GM12891 (cell line): ENCODE measurements at regions not wholly inside any gene's neighbourhood (a gene's known extent, or its start where the extent isn't known, plus 50 kb on each side); places are given as distances from the start of the nearest gene placed in this dataset.

Source experiments
- PAX5 ChIP-seq: IDR thresholded peaks from 2 replicates; pipeline ENCODE4 v1.6.1; 2011; ENCODE audit warnings: low read length, moderate library complexity, mild to moderate bottlenecking; ENCODE audit not compliant: insufficient read depth, severe bottlenecking
- POLR2A ChIP-seq: IDR thresholded peaks from 2 replicates; pipeline ENCODE4 v1.6.1; 2011; ENCODE audit warnings: low read depth, low read length, control low read depth
- POLR2AphosphoS5 ChIP-seq: IDR thresholded peaks from 2 replicates; pipeline ENCODE4 v1.6.1; 2011; ENCODE audit warnings: low read depth, low read length, control low read depth
- SPI1 ChIP-seq: IDR thresholded peaks from 2 replicates; pipeline ENCODE4 v1.6.1; 2011; ENCODE audit warnings: low read depth, low read length, control low read depth
- TAF1 ChIP-seq: IDR thresholded peaks from 2 replicates; pipeline ENCODE4 v1.6.1; 2011; ENCODE audit warnings: low read depth, low read length, control low read depth

DNA sequence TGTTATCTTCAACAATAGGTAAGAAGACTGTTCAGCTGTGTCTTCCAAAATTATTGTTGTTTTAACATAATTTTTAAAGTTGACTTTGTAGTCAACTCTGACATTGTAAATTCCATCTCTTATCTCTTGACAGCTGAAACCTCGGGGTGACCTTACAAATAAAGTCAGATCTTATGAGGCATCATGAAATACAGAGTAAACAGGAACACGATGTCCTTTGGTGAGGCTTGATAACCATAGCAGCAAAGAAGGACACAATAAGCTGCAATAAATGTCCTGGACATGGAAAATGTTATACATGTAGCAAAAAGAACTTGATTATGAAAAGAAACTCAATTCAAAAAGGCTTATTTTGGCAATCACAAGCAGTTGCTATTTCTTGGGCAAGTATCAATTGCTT lies 618.9 kb upstream of the SLC39A10 start:
- TF ChIP-seq SPI1 (no peak), PAX5 (no peak), POLR2A (no peak), POLR2AphosphoS5 (no peak), TAF1 (no peak)
